ENCODE measurements at regions not wholly inside any gene's neighbourhood (a gene's known extent, or its start where the extent isn't known, plus 50 kb on each side); places are given as distances from the start of the nearest gene placed in this dataset.

DNA sequence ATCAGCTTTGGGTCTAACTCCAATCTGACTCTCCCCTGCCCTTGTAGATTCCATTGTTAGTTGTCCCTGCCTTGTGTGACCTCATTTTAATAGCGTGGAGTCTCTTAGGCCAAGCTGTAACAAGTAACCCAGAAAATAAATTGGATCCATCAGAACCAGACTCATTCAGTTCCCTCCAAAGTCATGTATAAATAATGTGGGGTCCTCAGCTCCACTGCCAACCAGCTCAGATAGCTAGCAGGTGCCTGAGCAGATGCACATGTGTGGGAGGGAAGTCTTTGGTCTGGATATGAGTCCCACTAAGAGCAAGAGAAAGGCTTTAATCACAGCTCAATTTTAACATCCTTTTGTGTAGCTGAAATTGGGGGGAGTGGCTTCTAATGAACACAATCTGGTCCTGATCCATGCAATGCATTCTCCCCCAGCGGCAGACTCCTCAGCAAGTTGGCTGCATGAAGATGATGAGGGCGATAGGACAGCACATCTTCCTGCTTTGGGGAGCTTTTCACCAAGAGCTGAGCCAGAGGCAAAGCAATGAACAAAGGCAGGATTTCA lies 151.6 kb downstream of the ABCC12 start:
- TF ChIP-seq, protein P1, sequence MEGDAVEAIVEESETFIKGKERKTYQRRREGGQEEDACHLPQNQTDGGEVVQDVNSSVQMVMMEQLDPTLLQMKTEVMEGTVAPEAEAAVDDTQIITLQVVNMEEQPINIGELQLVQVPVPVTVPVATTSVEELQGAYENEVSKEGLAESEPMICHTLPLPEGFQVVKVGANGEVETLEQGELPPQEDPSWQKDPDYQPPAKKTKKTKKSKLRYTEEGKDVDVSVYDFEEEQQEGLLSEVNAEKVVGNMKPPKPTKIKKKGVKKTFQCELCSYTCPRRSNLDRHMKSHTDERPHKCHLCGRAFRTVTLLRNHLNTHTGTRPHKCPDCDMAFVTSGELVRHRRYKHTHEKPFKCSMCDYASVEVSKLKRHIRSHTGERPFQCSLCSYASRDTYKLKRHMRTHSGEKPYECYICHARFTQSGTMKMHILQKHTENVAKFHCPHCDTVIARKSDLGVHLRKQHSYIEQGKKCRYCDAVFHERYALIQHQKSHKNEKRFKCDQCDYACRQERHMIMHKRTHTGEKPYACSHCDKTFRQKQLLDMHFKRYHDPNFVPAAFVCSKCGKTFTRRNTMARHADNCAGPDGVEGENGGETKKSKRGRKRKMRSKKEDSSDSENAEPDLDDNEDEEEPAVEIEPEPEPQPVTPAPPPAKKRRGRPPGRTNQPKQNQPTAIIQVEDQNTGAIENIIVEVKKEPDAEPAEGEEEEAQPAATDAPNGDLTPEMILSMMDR (IDR thresholded peaks at IDR 0.05), result no peak
- TF ChIP-seq POLR2A (IDR thresholded peaks at IDR 0.05), result no peak
